Keratinocyte (primary cell): ENCODE measurements at regions not wholly inside any gene's neighbourhood (a gene's known extent, or its start where the extent isn't known, plus 50 kb on each side); places are given as distances from the start of the nearest gene placed in this dataset.

Source experiments
- DNase-seq: peaks from one replicate; pipeline ENCODE4 v3.0.0-alpha.2; 2011; ENCODE audit warnings: low read depth, missing footprints, low spot score
- FAIRE-seq: peaks from 2 replicates; lab custom pipeline; 2011; peaks lifted over from hg19 to GRCh38; lab: Jason Lieb, UNC
- H2AFZ ChIP-seq: 2 replicates; pipeline ENCODE4 v1.6.0; 2012; ENCODE audit warnings: low read length, control low read depth, inconsistent platforms; ENCODE audit not compliant: control insufficient read depth
- H3K27ac ChIP-seq: 2 replicates; pipeline ENCODE4 v1.5.1; 2011; ENCODE audit warnings: low read length; ENCODE audit not compliant: control insufficient read depth, insufficient read depth
- H3K27me3 ChIP-seq: 3 replicates; pipeline ENCODE4 v1.6.0; 2011; ENCODE audit warnings: low read length; ENCODE audit not compliant: control insufficient read depth, insufficient read depth; ENCODE audit errors: extremely low read depth
- H3K36me3 ChIP-seq, 2 experiments: 2 replicates in 1 of 2; 3 replicates in 1 of 2; pipeline ENCODE4 v1.5.1; 2011; ENCODE audit warnings: low read length in 2 of 2, mild to moderate bottlenecking in 1 of 2; ENCODE audit not compliant: control insufficient read depth in 2 of 2, insufficient read depth in 2 of 2; ENCODE audit errors: extremely low read depth in 1 of 2
- H3K4me1 ChIP-seq: 3 replicates; pipeline ENCODE4 v1.5.1; 2011; ENCODE audit warnings: low read length; ENCODE audit not compliant: control insufficient read depth, insufficient read depth; ENCODE audit errors: extremely low read depth
- H3K4me2 ChIP-seq: 3 replicates; pipeline ENCODE4 v1.6.0; 2011; ENCODE audit warnings: low read depth, low read length; ENCODE audit not compliant: control insufficient read depth, insufficient read depth; ENCODE audit errors: extremely low read depth
- H3K4me3 ChIP-seq, 3 experiments: fragments of 200-600 bp in 1 of 3; sonication (generic) in 1 of 3; 2 replicates in 2 of 3; 3 replicates in 1 of 3; pipeline ENCODE4 v1.5.1; 2011 to 2016; ENCODE audit warnings: low read length in 3 of 3, mild to moderate bottlenecking in 3 of 3, control low read depth in 2 of 3, inconsistent platforms in 1 of 3, low read depth in 1 of 3, mixed read lengths in 1 of 3, mixed run types in 1 of 3, moderate library complexity in 1 of 3; ENCODE audit not compliant: control insufficient read depth in 2 of 3, insufficient read depth in 2 of 3; ENCODE audit errors: extremely low read depth in 1 of 3
- H3K79me2 ChIP-seq: 2 replicates; pipeline ENCODE4 v1.6.0; 2012; ENCODE audit warnings: low read length; ENCODE audit not compliant: control insufficient read depth, insufficient read depth
- H3K9ac ChIP-seq: 3 replicates; pipeline ENCODE4 v1.6.0; 2011; ENCODE audit warnings: low read length; ENCODE audit not compliant: control insufficient read depth, insufficient read depth; ENCODE audit errors: extremely low read depth
- H3K9me1 ChIP-seq: 3 replicates; pipeline ENCODE4 v1.6.0; 2011; ENCODE audit warnings: low read length; ENCODE audit not compliant: control insufficient read depth, insufficient read depth; ENCODE audit errors: extremely low read depth
- H3K9me3 ChIP-seq: 2 replicates; pipeline ENCODE4 v1.5.1; 2012; ENCODE audit warnings: low read depth, low read length; ENCODE audit not compliant: control insufficient read depth
- H4K20me1 ChIP-seq: 3 replicates; pipeline ENCODE4 v1.6.0; 2011; ENCODE audit warnings: low read length; ENCODE audit not compliant: control insufficient read depth, insufficient read depth; ENCODE audit errors: extremely low read depth
- CTCF ChIP-seq, 3 experiments: IDR thresholded peaks in 1 of 3; conservative IDR thresholded peaks in 1 of 3; optimal IDR thresholded peaks in 1 of 3; 2 replicates in 2 of 3; 3 replicates in 1 of 3; pipeline versions ENCODE3 to v1.5.1; 2011; ENCODE audit warnings: low read length in 3 of 3, mild to moderate bottlenecking in 3 of 3, moderate library complexity in 2 of 3, control low read depth in 1 of 3, inconsistent platforms in 1 of 3; ENCODE audit not compliant: insufficient read depth in 2 of 3; ENCODE audit errors: extremely low read depth in 1 of 3
- EZH2 ChIP-seq: IDR thresholded peaks from one replicate; pipeline ENCODE4 v1.6.1; 2012; ENCODE audit warnings: inconsistent platforms, mild to moderate bottlenecking, low read length, moderate library complexity
- dilution Hi-C: fragments of 300-500 bp; cut with MboI; formaldehyde crosslinking; loops from one replicate; pipeline ENCODE4 v1.7.0; 2020; ENCODE audit warnings: low sequenced_read_pairs; ENCODE audit not compliant: extremely low pct_ligation_motif_present

GRCh38 chr16:66196770-66197169 lies 169.7 kb upstream of the CDH5 start:
- no peak for FAIRE-seq
- H3K9me3 ChIP-seq: no peaks in the 10 kb centered on the region
- H3K79me2 ChIP-seq: no peaks in the 10 kb centered on the region
- no peaks in the 10 kb centered on the region for H3K36me3 ChIP-seq
- H3K27ac ChIP-seq: no peak overlapping the region
- TF ChIP-seq EZH2: no peak
- no peak for TF ChIP-seq CTCF (optimal IDR thresholded peaks at IDR 0.05 in 1 of 3, IDR thresholded peaks at IDR 0.05 in 1 of 3, conservative IDR thresholded peaks at IDR 0.05 in 1 of 3; ENCODE audit: extremely low read depth in 1 of 3, insufficient read depth in 2 of 3, low read length in 3 of 3)
- no peak overlapping the region for H3K4me2 ChIP-seq
- no peaks in the 10 kb centered on the region for H3K27me3 ChIP-seq
- no peak overlapping the region for H3K9ac ChIP-seq
- no peaks in the 10 kb centered on the region for H4K20me1 ChIP-seq
- H3K4me1 ChIP-seq: no peaks in the 10 kb centered on the region
- H3K9me1 ChIP-seq: no peaks in the 10 kb centered on the region
- H2AFZ ChIP-seq: no peak overlapping the region
- H3K4me3 ChIP-seq: no peak overlapping the region
- DNase-seq: no peak
- dilution Hi-C loops: no loop called here

GRCh38 chr16:66194866-66195265 lies 171.6 kb upstream of the CDH5 start:
- Histone ChIP-seq H3K27me3 (no peaks in the 10 kb centered on the region), H3K79me2 (no peaks in the 10 kb centered on the region), H3K9me1 (no peaks in the 10 kb centered on the region), H3K4me2 (no peak overlapping the region), H3K9me3 (no peaks in the 10 kb centered on the region), H3K9ac (no peak overlapping the region), H3K27ac (no peak overlapping the region), H4K20me1 (no peaks in the 10 kb centered on the region), H3K4me3 (no peak overlapping the region), H2AFZ (no peak overlapping the region), H3K4me1 (peaks cover 8% of the 10 kb centered on the region), H3K36me3 (no peaks in the 10 kb centered on the region)
- DNase-seq (no peak), FAIRE-seq (no peak)
- dilution Hi-C loops: no loop called here
- TF ChIP-seq EZH2 (no peak), CTCF (optimal IDR thresholded peaks at IDR 0.05 in 1 of 3, IDR thresholded peaks at IDR 0.05 in 1 of 3, conservative IDR thresholded peaks at IDR 0.05 in 1 of 3; ENCODE audit: extremely low read depth in 1 of 3, insufficient read depth in 2 of 3, low read length in 3 of 3) (no peak)
